Fibroblast of skin of left biceps (primary cell): ENCODE measurements at regions not wholly inside any gene's neighbourhood (a gene's known extent, or its start where the extent isn't known, plus 50 kb on each side); places are given as distances from the start of the nearest gene placed in this dataset.
A peak's percentile ranks its signal among the peaks of the same experiment; 100 is the strongest.

Experiments used
- DNase-seq, 2 experiments: peaks; one replicate each; pipeline ENCODE4 v3.0.0-alpha.2; 2013; ENCODE audit warnings: low read depth in 2 of 2

GRCh38 chr4:126306152-126306869 is 991.6 kb downstream of the FAT4 start:
- DNase-seq: no peak

- no peak for DNase-seq
Observed at GRCh38 chr4:126318376-126318775, 1003.6 kb downstream of the FAT4 start.

- DNase-seq: no peak
Observed at GRCh38 chr4:126328914-126329313, 1014.2 kb downstream of the FAT4 start.

GRCh38 chr4:126338548-126338947 is 1023.8 kb downstream of the FAT4 start:
- no peak for DNase-seq

GRCh38 chr4:126341927-126342326 is 1027.2 kb downstream of the FAT4 start:
- DNase-seq: no peak

GRCh38 chr4:126344472-126344871 is 1029.7 kb downstream of the FAT4 start:
- DNase-seq: no peak

- no peak for DNase-seq
Observed at GRCh38 chr4:126346654-126347053, 1031.9 kb downstream of the FAT4 start.

- peak in 1 of 2 experiments; percentile 9 for DNase-seq
Observed at GRCh38 chr4:126354784-126355183, 1040.0 kb downstream of the FAT4 start.

- DNase-seq: no peak
Observed at GRCh38 chr4:126358041-126358440, 1043.3 kb downstream of the FAT4 start.

GRCh38 chr4:126361287-126361686 is 1046.5 kb downstream of the FAT4 start:
- DNase-seq: no peak

- DNase-seq: no peak
Observed at GRCh38 chr4:126364311-126364911, 1049.7 kb downstream of the FAT4 start.

GRCh38 chr4:126369076-126369475 is 1054.3 kb downstream of the FAT4 start:
- no peak for DNase-seq

- DNase-seq: no peak
Observed at GRCh38 chr4:126372634-126373033, 1057.9 kb downstream of the FAT4 start.

GRCh38 chr4:126375462-126376054 is 1060.8 kb downstream of the FAT4 start:
- DNase-seq: no peak

- DNase-seq: no peak
Observed at GRCh38 chr4:126385954-126386353, 1071.2 kb downstream of the FAT4 start.

GRCh38 chr4:126386512-126386911 is 1071.8 kb downstream of the FAT4 start:
- no peak for DNase-seq

GRCh38 chr4:126395664-126396063 is 1080.9 kb downstream of the FAT4 start:
- no peak for DNase-seq

GRCh38 chr4:126396121-126396520 is 1081.4 kb downstream of the FAT4 start:
- no peak for DNase-seq

- no peak for DNase-seq
Observed at GRCh38 chr4:126396703-126397102, 1081.9 kb downstream of the FAT4 start.

- no peak for DNase-seq
Observed at GRCh38 chr4:126404549-126404948, 1089.8 kb downstream of the FAT4 start.

GRCh38 chr4:126405369-126405982 is 1090.7 kb downstream of the FAT4 start:
- no peak for DNase-seq

GRCh38 chr4:126409746-126410145 is 1095.0 kb downstream of the FAT4 start:
- DNase-seq: no peak

- no peak for DNase-seq
Observed at GRCh38 chr4:126411047-126411446, 1096.3 kb downstream of the FAT4 start.
